HEK293T (cell line): ENCODE measurements at regions not wholly inside any gene's neighbourhood (a gene's known extent, or its start where the extent isn't known, plus 50 kb on each side); places are given as distances from the start of the nearest gene placed in this dataset.

ENCODE experiments used
- BHLHE40 ChIP-seq: fragments of 450-650 bp; IDR thresholded peaks from 2 replicates; pipeline ENCODE4 v1.6.1; 2016; ENCODE audit warnings: mild to moderate bottlenecking, moderate library complexity, borderline replicate concordance
- CTBP1 ChIP-seq: fragments of 450-650 bp; IDR thresholded peaks from 2 replicates; pipeline ENCODE4 v1.6.1; 2016; ENCODE audit warnings: borderline replicate concordance
- ELF4 ChIP-seq: fragments of 450-650 bp; IDR thresholded peaks from 2 replicates; pipeline ENCODE4 v1.6.1; 2017; ENCODE audit warnings: antibody characterized with exemption
- FOXK2 ChIP-seq: fragments of 450-650 bp; IDR thresholded peaks from 2 replicates; pipeline ENCODE4 v1.6.1; 2016; ENCODE audit warnings: mild to moderate bottlenecking
- FOXM1 ChIP-seq: fragments of 450-650 bp; IDR thresholded peaks from 2 replicates; pipeline ENCODE4 v1.6.1; 2017; ENCODE audit warnings: mild to moderate bottlenecking, borderline replicate concordance
- HDGF ChIP-seq: fragments of 450-650 bp; IDR thresholded peaks from 2 replicates; pipeline ENCODE4 v1.6.1; 2017; ENCODE audit warnings: antibody characterized with exemption, borderline replicate concordance
- L3MBTL2 ChIP-seq: fragments of 450-650 bp; conservative IDR thresholded peaks from 2 replicates; pipeline ENCODE4 v1.6.1; 2016; ENCODE audit warnings: mild to moderate bottlenecking
- PKNOX1 ChIP-seq: fragments of 450-650 bp; IDR thresholded peaks from 2 replicates; pipeline ENCODE4 v1.6.1; 2016
- SP1 ChIP-seq: fragments of 450-650 bp; IDR thresholded peaks from 2 replicates; pipeline ENCODE4 v1.6.1; 2017
- SUZ12 ChIP-seq: fragments of 450-650 bp; IDR thresholded peaks from 2 replicates; pipeline ENCODE4 v1.6.1; 2016; ENCODE audit warnings: mild to moderate bottlenecking
- TARDBP ChIP-seq: fragments of 450-650 bp; IDR thresholded peaks from 2 replicates; pipeline ENCODE4 v1.6.1; 2016
- ZNF384 ChIP-seq: fragments of 450-650 bp; IDR thresholded peaks from 2 replicates; pipeline ENCODE4 v1.6.1; 2016

- TF ChIP-seq ELF4 (no peak), BHLHE40 (no peak), ZNF384 (no peak), L3MBTL2 (no peak), SUZ12 (no peak), FOXM1 (no peak), PKNOX1 (no peak), HDGF (no peak), TARDBP (no peak), SP1 (no peak), CTBP1 (no peak), FOXK2 (no peak)
Measured at GRCh38 chr2:120445449-120446143, 99.7 kb downstream of the INHBB start.
